Gastroesophageal sphincter (tissue), 3 donors: ENCODE measurements at regions not wholly inside any gene's neighbourhood (a gene's known extent, or its start where the extent isn't known, plus 50 kb on each side); places are given as distances from the start of the nearest gene placed in this dataset.

ENCODE experiments used
- EP300 ChIP-seq: sonication (generic); formaldehyde crosslinking; IDR thresholded peaks from one replicate; pipeline ENCODE4 v1.6.1; 2017; ENCODE audit warnings: antibody characterized with exemption, mild to moderate bottlenecking
- TF ChIP-seq, protein P1 (sequence below), 4 experiments: fragments of 200-600 bp in 2 of 4; fragments of 450-650 bp in 2 of 4; sonication (generic) in 1 of 4; IDR thresholded peaks; one replicate each; pipeline ENCODE4 v1.5.1; 2017 to 2019; ENCODE audit warnings: antibody characterized with exemption in 4 of 4, mild to moderate bottlenecking in 2 of 4, moderate library complexity in 2 of 4

GRCh38 chr5:39928709-39929108 is 503.9 kb upstream of the DAB2 start:
- no peak for TF ChIP-seq EP300
- TF ChIP-seq, protein P1, sequence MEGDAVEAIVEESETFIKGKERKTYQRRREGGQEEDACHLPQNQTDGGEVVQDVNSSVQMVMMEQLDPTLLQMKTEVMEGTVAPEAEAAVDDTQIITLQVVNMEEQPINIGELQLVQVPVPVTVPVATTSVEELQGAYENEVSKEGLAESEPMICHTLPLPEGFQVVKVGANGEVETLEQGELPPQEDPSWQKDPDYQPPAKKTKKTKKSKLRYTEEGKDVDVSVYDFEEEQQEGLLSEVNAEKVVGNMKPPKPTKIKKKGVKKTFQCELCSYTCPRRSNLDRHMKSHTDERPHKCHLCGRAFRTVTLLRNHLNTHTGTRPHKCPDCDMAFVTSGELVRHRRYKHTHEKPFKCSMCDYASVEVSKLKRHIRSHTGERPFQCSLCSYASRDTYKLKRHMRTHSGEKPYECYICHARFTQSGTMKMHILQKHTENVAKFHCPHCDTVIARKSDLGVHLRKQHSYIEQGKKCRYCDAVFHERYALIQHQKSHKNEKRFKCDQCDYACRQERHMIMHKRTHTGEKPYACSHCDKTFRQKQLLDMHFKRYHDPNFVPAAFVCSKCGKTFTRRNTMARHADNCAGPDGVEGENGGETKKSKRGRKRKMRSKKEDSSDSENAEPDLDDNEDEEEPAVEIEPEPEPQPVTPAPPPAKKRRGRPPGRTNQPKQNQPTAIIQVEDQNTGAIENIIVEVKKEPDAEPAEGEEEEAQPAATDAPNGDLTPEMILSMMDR (IDR thresholded peaks at IDR 0.05) = no peak
